ENCODE measurements at regions not wholly inside any gene's neighbourhood (a gene's known extent, or its start where the extent isn't known, plus 50 kb on each side); places are given as distances from the start of the nearest gene placed in this dataset.

DNA sequence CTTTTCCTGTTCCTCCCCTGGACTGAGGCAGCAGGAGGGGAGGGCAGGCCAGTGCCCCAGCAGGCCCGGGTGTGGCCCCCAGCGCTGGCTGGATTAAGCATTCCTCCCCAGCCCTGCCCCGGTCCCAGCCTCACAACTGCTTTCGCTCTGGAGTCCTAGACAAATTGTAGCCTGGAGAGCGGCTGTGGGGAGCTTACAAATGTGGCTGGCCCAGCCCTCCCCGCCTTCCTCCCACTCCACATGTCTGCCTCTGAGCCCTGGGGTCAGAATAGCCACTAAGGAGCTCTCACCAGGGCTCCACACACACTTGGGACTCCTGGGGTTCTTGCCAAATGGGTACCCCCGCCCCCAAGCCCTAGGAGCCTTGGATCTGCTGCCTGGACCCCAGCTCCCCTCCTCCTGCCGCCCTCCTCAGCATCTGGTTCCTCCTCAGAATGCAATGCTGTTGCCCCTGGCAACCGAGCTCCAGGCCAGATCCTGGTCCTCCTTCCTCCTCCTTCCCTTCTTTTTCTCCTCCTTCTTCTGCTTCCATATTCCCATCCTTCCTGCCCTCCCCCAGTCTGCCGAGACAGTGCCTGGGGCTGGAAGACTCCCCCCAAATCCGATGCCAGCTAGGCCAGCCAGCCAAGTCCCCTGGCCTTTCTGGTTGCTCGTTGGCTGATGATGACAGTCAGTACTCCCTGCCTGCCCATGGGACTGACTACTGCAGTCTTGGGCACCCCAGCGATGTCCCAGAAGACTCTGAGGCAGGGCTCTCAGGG, 91.1 kb downstream of the LINGO1 start:
- DNase-seq (ENCODE audit: low spot score) = no peak

DNA sequence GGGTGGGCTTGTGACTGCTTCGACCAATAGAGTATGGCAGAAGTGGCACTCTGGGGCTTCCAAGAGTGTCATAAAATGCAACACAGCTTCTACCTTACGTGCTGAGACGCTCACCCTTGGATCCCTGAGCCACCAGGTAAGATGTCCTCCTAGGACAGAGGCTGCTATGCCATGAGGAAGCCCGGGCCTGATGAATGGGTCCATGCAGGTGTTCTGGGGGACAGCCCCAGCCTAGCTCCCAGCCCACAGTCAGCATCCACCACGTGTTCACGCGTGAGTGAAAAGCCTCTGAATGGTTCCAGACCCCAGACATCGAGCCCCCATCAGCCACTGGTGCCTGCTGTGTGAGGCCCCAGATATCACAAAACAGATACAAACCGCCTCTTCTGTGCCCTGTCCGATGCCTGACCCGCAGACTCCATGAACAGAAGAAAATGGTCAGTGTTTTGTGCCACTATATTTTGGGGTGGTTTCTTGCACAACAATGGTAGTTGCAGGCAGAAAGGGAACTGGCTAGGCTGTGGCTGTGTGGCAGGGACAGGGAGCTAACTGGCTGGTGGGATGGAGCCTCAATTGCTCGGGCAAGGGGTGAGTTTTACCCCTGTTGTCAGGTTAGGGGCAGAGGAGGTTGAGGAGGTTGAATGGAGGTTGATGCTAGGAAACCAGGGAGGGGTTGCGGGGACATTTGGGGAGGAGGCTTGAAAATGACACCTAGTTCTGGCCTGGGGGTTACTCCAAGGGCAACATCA, 92.2 kb downstream of the LINGO1 start:
- DNase-seq (ENCODE audit: low spot score) = no peak

DNA sequence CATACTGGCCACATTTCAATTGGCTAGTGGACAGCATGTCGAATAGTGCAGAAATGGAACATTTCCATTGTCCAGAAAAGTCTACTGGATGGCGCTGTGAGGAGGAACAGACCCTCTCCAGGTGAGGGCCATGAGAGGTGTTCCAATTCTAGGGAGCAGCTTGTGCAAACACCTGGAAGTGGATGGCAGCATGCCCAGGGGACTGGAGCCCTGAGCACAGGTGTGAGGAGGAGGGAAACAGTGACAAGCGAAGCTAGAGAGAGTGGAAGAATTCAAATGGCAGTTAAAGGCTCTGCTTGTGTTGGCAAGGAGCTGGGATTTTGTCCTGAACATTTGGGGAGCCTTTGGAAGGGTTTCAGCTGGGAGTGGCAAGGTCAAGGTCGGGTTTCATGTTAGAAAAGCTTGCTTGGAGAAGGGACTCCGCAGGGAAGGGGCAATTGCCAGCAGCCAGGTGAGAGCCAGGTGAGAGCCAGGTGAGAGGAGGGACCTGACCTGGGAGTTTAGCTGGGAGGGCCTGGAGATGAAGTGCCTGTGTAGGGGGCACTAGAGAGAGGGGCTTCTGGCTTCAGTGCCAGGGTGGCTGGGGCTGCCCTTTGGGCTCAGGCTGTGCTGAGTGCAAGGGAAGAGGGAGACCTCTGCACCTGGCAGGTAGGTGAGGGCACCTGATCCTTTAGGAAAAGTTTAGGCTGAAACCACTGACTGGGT, 93.8 kb downstream of the LINGO1 start:
- DNase-seq (ENCODE audit: low spot score) = no peak

DNA sequence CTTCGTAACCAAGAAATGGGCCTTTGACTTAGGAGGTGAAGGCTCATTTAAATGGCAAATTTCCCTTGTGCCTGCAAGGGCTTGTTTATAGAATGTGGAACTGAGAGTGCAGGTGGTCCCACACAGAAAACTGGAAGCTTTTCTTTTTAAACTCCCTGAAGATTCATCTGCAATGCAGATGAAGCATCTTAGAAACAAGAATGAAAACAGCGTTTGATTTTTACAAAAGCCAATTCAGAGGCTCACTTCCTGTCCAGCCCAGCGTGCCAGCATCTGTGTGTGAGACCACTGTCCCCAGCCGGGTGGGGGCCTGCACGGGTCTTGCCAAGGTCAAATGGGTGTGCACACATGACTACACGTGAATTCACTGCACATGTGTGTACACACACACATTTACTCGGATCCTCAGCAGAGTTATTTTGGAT, 94.7 kb downstream of the LINGO1 start:
- DNase-seq (ENCODE audit: low spot score) = no peak

DNA sequence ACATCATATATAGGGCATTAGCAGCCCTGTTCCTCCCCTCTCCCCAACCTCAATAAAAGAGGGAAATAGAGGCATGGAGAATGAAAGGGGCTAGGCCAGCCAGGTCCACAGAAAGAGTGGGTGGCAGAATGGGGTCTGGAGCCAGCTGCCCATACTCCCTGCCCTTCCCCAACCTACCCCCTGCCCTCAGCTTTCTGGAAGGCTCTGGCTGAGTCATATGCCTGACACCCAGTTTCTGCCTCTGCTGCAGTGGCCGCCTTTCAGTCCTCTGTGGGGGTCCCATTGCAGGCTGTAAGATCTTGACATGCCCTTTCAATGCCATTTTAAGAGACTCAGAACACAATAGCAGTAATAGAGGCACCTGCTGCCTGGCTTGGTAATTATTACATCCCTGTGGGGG, 95.7 kb downstream of the LINGO1 start:
- no peak for DNase-seq (ENCODE audit: low spot score)

DNA sequence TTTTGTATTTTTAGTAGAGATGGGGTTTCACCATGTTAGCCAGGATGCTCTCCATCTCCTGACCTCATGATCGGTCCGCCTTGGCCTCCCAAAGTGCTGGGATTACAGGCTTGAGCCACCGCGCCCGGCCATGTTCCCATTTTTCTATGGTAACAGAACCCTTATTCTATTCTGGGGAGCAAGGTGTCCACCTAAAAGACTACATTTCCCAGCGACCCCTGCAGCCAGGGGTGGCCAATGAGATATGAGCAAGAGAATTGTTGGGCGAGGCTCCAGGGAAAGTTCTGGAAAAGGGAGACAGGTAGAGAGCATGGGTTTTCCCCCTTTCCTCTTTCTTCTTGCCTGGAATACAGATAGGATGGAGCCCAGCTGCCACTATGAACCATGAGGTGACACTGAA, 96.9 kb downstream of the LINGO1 start:
- DNase-seq (ENCODE audit: low spot score) = no peak

All from H4 (cell line).